Fibroblast of lung (primary cell): ENCODE measurements at regions not wholly inside any gene's neighbourhood (a gene's known extent, or its start where the extent isn't known, plus 50 kb on each side); places are given as distances from the start of the nearest gene placed in this dataset.

ENCODE experiments used
- CTCF ChIP-seq, 2 donors: IDR thresholded peaks in 1 of 2; conservative IDR thresholded peaks in 1 of 2; 1 replicate in 1 of 2; 2 replicates in 1 of 2; pipeline ENCODE4 v1.5.1; 2011 to 2012; ENCODE audit warnings: low read length in 2 of 2, control low read depth in 1 of 2, inconsistent platforms in 1 of 2, low read depth in 1 of 2, mild to moderate bottlenecking in 1 of 2
- EZH2 ChIP-seq: IDR thresholded peaks from 2 replicates; pipeline ENCODE4 v1.5.1; 2012; ENCODE audit warnings: low read length, control low read depth, mild to moderate bottlenecking; ENCODE audit errors: missing control alignments

- TF ChIP-seq CTCF (conservative IDR thresholded peaks at IDR 0.05 in 1 of 2, IDR thresholded peaks at IDR 0.05 in 1 of 2; ENCODE audit: low read depth in 1 of 2, low read length in 2 of 2) (no peak), EZH2 (no peak)
Measured at GRCh38 chr9:80619356-80619755, 1047.6 kb downstream of the TLE4 start.
